ENCODE measurements at regions not wholly inside any gene's neighbourhood (a gene's known extent, or its start where the extent isn't known, plus 50 kb on each side); places are given as distances from the start of the nearest gene placed in this dataset.
"Not testable (repeated sequence)": the region's sequence is repeated elsewhere in the genome, so short reads cannot be mapped to it uniquely, and the experiment has no call there.

DNA sequence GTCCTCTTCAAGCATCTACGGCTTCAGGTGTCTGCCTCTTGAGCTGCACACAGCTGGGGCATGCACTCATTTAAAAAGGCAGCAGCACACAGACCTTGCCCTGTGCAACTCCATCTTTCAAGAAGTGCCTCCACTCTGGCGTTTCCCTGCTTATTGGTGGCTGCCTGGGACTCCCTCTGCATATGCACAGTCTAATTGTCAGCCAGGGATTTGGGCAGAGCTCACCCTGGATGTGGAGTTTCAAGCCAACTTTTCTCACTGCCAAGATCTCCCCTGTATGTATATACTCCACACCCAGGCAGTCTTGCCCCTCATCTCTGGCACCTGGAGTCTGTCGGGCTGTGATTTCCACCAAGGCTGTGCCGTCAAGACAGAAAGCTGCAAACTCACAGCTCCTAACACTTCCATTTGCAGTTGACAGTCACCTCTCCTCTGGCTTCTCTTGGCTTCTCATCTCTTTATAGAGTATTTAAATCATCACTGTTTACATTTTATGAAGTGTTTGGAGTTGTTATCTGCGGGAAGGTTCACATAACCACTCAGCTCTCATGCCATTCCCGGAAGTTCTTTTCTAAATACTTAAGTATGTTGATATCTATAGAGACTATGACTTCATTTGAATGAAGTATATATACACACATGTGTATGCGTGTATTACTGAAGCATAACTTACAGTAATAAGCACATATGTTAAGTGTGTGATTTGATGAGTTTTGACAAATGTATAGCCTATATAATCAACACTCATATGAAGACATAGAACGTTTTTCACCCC is 128.2 kb downstream of the NPIPB11 start:
- in situ Hi-C loops (cut with MboI; ENCODE audit: low pct_ligation_motif_present in 1 of 4, low pct_unique_long_range_greater_than_20kb in 1 of 4, low sequenced_read_pairs in 3 of 4); H3K27ac ChIP-seq; DNase-seq; H3K36me3 ChIP-seq; H3K9me3 ChIP-seq; H3K27me3 ChIP-seq; H3K4me3 ChIP-seq; H3K4me1 ChIP-seq; intact Hi-C loops (cut with DNase I; ENCODE audit: low total_unique reads): not testable (repeated sequence)
- 29 to 39% methylated on average over 4 to 5 of the region's 8 CpGs for WGBS, 2 donors (ENCODE audit: low coverage in 1 of 2)

DNA sequence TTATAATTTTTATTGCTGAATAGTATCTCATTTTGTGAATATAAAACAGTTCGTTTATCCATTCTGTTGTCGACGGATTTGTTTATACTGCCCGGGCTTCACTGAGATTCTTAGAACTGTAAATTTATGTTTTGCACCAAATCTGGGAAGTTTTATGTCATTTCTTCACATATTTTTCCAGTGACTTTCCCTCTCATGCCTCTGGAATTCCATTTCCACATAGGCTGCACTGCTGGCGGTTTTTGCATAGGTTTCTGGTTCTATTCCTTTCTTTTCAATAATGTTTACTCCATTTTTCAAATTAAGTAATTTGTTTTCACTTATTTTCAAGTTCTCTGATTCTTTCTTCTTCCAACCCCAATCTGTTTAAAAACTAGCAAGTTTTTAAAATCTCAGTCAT is 130.1 kb downstream of the NPIPB11 start:
- WGBS, 2 donors (ENCODE audit: low coverage in 1 of 2) = 78 to 92% methylated on average over 5 of the region's 5 CpGs
- H3K4me1 ChIP-seq; H3K9me3 ChIP-seq; H3K36me3 ChIP-seq; in situ Hi-C loops (cut with MboI; ENCODE audit: low pct_ligation_motif_present in 1 of 4, low pct_unique_long_range_greater_than_20kb in 1 of 4, low sequenced_read_pairs in 3 of 4); H3K27me3 ChIP-seq; intact Hi-C loops (cut with DNase I; ENCODE audit: low total_unique reads); DNase-seq; H3K27ac ChIP-seq; H3K4me3 ChIP-seq: not testable (repeated sequence)

- intact Hi-C loops (cut with DNase I; ENCODE audit: low total_unique reads); in situ Hi-C loops (cut with MboI; ENCODE audit: low pct_ligation_motif_present in 1 of 4, low pct_unique_long_range_greater_than_20kb in 1 of 4, low sequenced_read_pairs in 3 of 4); DNase-seq: not testable (repeated sequence)
Observed at GRCh38 chr16:29274055-29275035, 132.2 kb downstream of the NPIPB11 start.

GRCh38 chr16:29273298-29274054 is 133.0 kb downstream of the NPIPB11 start:
- intact Hi-C loops (cut with DNase I; ENCODE audit: low total_unique reads); H3K36me3 ChIP-seq; H3K4me1 ChIP-seq; in situ Hi-C loops (cut with MboI; ENCODE audit: low pct_ligation_motif_present in 1 of 4, low pct_unique_long_range_greater_than_20kb in 1 of 4, low sequenced_read_pairs in 3 of 4); H3K27ac ChIP-seq; H3K4me3 ChIP-seq; H3K9me3 ChIP-seq; DNase-seq; H3K27me3 ChIP-seq: not testable (repeated sequence)
- 82 to 86% methylated on average over 5 to 8 of the region's 9 CpGs for WGBS, 2 donors (ENCODE audit: low coverage in 1 of 2)

More at GRCh38 chr16:29274055-29275035, 132.2 kb downstream of the NPIPB11 start:
- not testable (repeated sequence) for H3K27ac ChIP-seq, H3K36me3 ChIP-seq, H3K9me3 ChIP-seq, H3K4me1 ChIP-seq, H3K27me3 ChIP-seq, H3K4me3 ChIP-seq
- 88 to 94% methylated on average over 4 to 9 of the region's 12 CpGs for WGBS, 2 donors (ENCODE audit: low coverage in 1 of 2)

GRCh38 chr16:29271721-29272675 is 134.5 kb downstream of the NPIPB11 start:
- 43 to 60% methylated on average over 1 to 13 of the region's 19 CpGs for WGBS, 2 donors (ENCODE audit: low coverage in 1 of 2)
- H3K4me3 ChIP-seq; H3K4me1 ChIP-seq; H3K9me3 ChIP-seq; intact Hi-C loops (cut with DNase I; ENCODE audit: low total_unique reads); DNase-seq; H3K36me3 ChIP-seq; in situ Hi-C loops (cut with MboI; ENCODE audit: low pct_ligation_motif_present in 1 of 4, low pct_unique_long_range_greater_than_20kb in 1 of 4, low sequenced_read_pairs in 3 of 4); H3K27me3 ChIP-seq: not testable (repeated sequence)
- peak overlapping the region in 1 of 4 donors; percentile 30 for H3K27ac ChIP-seq

- in situ Hi-C loops (cut with MboI; ENCODE audit: low pct_ligation_motif_present in 1 of 4, low pct_unique_long_range_greater_than_20kb in 1 of 4, low sequenced_read_pairs in 3 of 4) = not testable (repeated sequence)
Observed at GRCh38 chr16:29270923-29271322, 135.6 kb downstream of the NPIPB11 start.

DNA sequence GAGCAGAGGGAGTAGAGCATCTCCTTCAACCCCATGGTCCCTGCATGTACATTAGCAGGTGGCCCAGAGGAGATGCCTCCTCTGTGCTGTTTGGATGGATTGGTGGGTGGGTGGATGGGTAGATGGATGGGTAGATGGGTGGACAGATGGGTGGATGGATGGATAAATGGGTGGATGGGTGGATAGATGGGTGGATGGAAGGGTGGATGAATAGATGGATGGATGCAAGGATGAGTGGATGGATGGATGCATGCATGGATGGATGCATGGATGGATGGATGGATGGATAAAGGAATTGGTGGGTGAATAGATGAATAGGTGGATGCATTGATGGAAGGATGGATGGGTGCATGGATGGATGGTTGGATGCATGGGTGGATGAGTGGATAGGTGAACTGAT is 136.5 kb downstream of the NPIPB11 start:
- DNase-seq; intact Hi-C loops (cut with DNase I; ENCODE audit: low total_unique reads); H3K36me3 ChIP-seq; H3K4me3 ChIP-seq; H3K4me1 ChIP-seq; H3K9me3 ChIP-seq; H3K27me3 ChIP-seq; in situ Hi-C loops (cut with MboI; ENCODE audit: low pct_ligation_motif_present in 1 of 4, low pct_unique_long_range_greater_than_20kb in 1 of 4, low sequenced_read_pairs in 3 of 4): not testable (repeated sequence)
- H3K27ac ChIP-seq = peak overlapping the region in 1 of 4 donors; percentile 46

More at GRCh38 chr16:29270923-29271322, 135.6 kb downstream of the NPIPB11 start:
- H3K4me1 ChIP-seq; H3K36me3 ChIP-seq; H3K27ac ChIP-seq; H3K4me3 ChIP-seq; intact Hi-C loops (cut with DNase I; ENCODE audit: low total_unique reads); H3K27me3 ChIP-seq; DNase-seq; H3K9me3 ChIP-seq: not testable (repeated sequence)

DNA sequence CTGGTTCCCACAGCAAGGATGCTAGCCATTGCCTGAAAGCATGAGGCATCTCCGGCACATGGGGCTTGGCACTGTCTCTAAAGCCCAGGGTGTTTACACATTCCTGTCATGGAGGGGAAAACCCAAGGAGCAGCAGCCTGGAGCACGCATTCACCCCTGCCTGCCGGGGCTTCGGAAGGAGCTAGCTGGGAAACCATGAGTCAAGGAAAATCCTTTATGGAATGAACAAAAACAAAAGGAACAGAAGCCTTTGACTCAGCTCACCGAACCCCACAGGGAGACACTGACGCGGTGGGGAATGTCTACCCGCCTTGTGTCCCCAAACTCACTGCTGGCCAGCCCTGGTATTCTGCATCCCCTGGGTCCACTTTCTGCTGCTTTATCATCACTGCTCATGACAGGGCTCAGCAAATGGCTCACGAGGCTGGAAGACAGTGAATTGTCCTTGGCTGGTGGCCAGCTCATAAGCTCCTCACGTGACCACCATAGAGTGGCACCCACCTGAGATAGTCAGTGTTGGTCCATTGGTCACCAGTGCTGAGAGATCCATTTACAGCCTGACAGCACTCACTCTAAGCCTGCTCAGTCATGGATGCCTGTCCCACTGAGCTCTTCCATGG is 137.2 kb downstream of the NPIPB11 start:
- H3K9me3 ChIP-seq; intact Hi-C loops (cut with DNase I; ENCODE audit: low total_unique reads); H3K27me3 ChIP-seq; DNase-seq; in situ Hi-C loops (cut with MboI; ENCODE audit: low pct_ligation_motif_present in 1 of 4, low pct_unique_long_range_greater_than_20kb in 1 of 4, low sequenced_read_pairs in 3 of 4); H3K36me3 ChIP-seq; H3K4me3 ChIP-seq: not testable (repeated sequence)
- Histone ChIP-seq H3K4me1 (peaks cover 7 to 14% (median 8%) of the 10 kb centered on the region in 4 donors), H3K27ac (peak overlapping the region; percentile 30 to 46 (median 35))
- WGBS, 2 donors (ENCODE audit: low coverage in 1 of 2) = 49% methylated on average over 10 of the region's 10 CpGs; no CpG with 5 or more reads in 1 of the 2 donors

GRCh38 chr16:29268785-29269191 is 137.7 kb downstream of the NPIPB11 start:
- DNase-seq; H3K27me3 ChIP-seq; H3K9me3 ChIP-seq; H3K36me3 ChIP-seq; in situ Hi-C loops (cut with MboI; ENCODE audit: low pct_ligation_motif_present in 1 of 4, low pct_unique_long_range_greater_than_20kb in 1 of 4, low sequenced_read_pairs in 3 of 4); H3K4me3 ChIP-seq; intact Hi-C loops (cut with DNase I; ENCODE audit: low total_unique reads): not testable (repeated sequence)
- H3K27ac ChIP-seq = peak overlapping the region in 2 of 4 donors; percentile 20 to 36
- WGBS, 2 donors (ENCODE audit: low coverage in 1 of 2) = 88% methylated on average over 6 of the region's 6 CpGs; no CpG with 5 or more reads in 1 of the 2 donors
- peaks cover 7 to 14% (median 11%) of the 10 kb centered on the region in 4 donors for H3K4me1 ChIP-seq

All from transverse colon (tissue), 4 donors.